SK-MEL-5 (cell line): ENCODE measurements at regions not wholly inside any gene's neighbourhood (a gene's known extent, or its start where the extent isn't known, plus 50 kb on each side); places are given as distances from the start of the nearest gene placed in this dataset.
A peak's percentile ranks its signal among the peaks of the same experiment; 100 is the strongest.
"Not testable (repeated sequence)": the region's sequence is repeated elsewhere in the genome, so short reads cannot be mapped to it uniquely, and the experiment has no call there.

Experiments used
- DNase-seq: peaks from one replicate; pipeline ENCODE4 v3.0.0-alpha.2; 2016; ENCODE audit warnings: low read depth, low spot score
- in situ Hi-C: cut with HindIII; loops from 2 replicates; pipeline ENCODE4 v1.10.0; 2016; ENCODE audit warnings: low sequenced_read_pairs, high pct_unique_total_duplicates, low pct_unique_long_range_greater_than_20kb

- DNase-seq, in situ Hi-C loops: not testable (repeated sequence)
Measured at GRCh38 chr1:149841597-149842238, 57.6 kb upstream of the BOLA1 start.

- in situ Hi-C loops, DNase-seq: not testable (repeated sequence)
Measured at GRCh38 chr1:149842458-149843064, 56.8 kb upstream of the BOLA1 start.

- peak; percentile 18 for DNase-seq
- in situ Hi-C loops = no loop called here
Measured at GRCh38 chr1:149843431-149844041, 55.8 kb upstream of the BOLA1 start.

GRCh38 chr1:149844101-149844500 is 55.3 kb upstream of the BOLA1 start:
- in situ Hi-C loops = no loop called here
- DNase-seq = peak; percentile 59

GRCh38 chr1:149844650-149845255 is 54.6 kb upstream of the BOLA1 start:
- DNase-seq = no peak
- in situ Hi-C loops = no loop called here

GRCh38 chr1:149845416-149845815 is 54.0 kb upstream of the BOLA1 start:
- in situ Hi-C loops = no loop called here
- peak; percentile 40 for DNase-seq

- in situ Hi-C loops = no loop called here
- DNase-seq = peak; percentile 2
Measured at GRCh38 chr1:149846042-149846441, 53.3 kb upstream of the BOLA1 start.

GRCh38 chr1:149846593-149847466 is 52.5 kb upstream of the BOLA1 start:
- DNase-seq = peak; percentile 0
- in situ Hi-C loops = no loop called here

GRCh38 chr1:149848340-149849110 is 50.8 kb upstream of the BOLA1 start:
- DNase-seq = peak; percentile 17
- in situ Hi-C loops = no loop called here

- peak; percentile 2 for DNase-seq
- in situ Hi-C loops = no loop called here
Measured at GRCh38 chr1:149849111-149849946, 50.0 kb upstream of the BOLA1 start.
